ENCODE measurements at regions not wholly inside any gene's neighbourhood (a gene's known extent, or its start where the extent isn't known, plus 50 kb on each side); places are given as distances from the start of the nearest gene placed in this dataset.

DNA sequence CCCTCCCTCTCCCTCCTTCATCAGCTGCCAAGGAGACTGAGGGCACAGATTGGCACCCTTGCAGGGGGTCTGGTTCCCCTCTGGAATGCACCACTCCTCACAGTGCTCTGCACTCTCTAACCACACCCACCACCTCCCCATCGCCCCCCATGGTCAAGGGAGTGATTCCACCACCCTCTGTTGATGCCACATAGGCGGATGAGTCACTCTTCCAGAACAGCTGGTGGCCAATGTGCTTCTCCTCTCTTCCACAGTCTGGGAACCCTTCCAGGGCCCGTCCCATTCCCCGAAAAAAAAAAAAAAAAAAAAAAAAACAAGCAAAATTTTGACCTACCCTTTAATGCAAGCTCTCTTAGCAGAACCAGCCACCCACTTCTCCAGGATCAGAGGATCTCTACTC is 341.3 kb upstream of the KLF3 start:
- TF ChIP-seq, protein P1, sequence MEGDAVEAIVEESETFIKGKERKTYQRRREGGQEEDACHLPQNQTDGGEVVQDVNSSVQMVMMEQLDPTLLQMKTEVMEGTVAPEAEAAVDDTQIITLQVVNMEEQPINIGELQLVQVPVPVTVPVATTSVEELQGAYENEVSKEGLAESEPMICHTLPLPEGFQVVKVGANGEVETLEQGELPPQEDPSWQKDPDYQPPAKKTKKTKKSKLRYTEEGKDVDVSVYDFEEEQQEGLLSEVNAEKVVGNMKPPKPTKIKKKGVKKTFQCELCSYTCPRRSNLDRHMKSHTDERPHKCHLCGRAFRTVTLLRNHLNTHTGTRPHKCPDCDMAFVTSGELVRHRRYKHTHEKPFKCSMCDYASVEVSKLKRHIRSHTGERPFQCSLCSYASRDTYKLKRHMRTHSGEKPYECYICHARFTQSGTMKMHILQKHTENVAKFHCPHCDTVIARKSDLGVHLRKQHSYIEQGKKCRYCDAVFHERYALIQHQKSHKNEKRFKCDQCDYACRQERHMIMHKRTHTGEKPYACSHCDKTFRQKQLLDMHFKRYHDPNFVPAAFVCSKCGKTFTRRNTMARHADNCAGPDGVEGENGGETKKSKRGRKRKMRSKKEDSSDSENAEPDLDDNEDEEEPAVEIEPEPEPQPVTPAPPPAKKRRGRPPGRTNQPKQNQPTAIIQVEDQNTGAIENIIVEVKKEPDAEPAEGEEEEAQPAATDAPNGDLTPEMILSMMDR (conservative IDR thresholded peaks at IDR 0.05; ENCODE audit: low read depth, low read length), result no peak
- TF ChIP-seq EZH2 (IDR thresholded peaks at IDR 0.05; ENCODE audit: borderline replicate concordance, low read depth, low read length, poor library complexity, severe bottlenecking), result no peak

Measured in A673 (cell line).